Activated T-helper 9 cell treated with anti-CD3 and anti-CD28 coated beads, Interleukin-2, amount 50 U/mL, for 16 hours (primary cell): ENCODE measurements at regions not wholly inside any gene's neighbourhood (a gene's known extent, or its start where the extent isn't known, plus 50 kb on each side); places are given as distances from the start of the nearest gene placed in this dataset.

Source experiments
- DNase-seq: peaks from one replicate; pipeline ENCODE4 v3.0.0-alpha.2; 2020; ENCODE audit warnings: low read depth

DNA sequence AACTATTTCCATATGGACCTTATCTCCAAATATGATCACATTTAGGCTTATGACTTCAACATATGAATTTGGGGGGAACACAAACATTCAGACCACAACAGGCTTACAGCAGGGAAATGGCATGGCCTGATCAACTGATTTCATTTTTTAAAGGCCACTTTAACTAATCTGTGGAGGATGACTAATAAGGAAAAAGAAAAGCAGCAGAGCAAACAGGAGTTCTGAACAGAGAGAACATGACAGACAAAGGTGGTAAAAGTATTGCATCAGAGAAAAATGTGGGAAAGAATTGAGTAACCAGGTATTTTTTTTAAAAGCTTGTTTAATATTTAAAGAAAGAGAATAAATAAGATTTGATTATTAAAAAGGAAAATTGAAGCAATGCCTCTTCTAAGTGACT lies 366.1 kb upstream of the TMPO start:
- DNase-seq: no peak

DNA sequence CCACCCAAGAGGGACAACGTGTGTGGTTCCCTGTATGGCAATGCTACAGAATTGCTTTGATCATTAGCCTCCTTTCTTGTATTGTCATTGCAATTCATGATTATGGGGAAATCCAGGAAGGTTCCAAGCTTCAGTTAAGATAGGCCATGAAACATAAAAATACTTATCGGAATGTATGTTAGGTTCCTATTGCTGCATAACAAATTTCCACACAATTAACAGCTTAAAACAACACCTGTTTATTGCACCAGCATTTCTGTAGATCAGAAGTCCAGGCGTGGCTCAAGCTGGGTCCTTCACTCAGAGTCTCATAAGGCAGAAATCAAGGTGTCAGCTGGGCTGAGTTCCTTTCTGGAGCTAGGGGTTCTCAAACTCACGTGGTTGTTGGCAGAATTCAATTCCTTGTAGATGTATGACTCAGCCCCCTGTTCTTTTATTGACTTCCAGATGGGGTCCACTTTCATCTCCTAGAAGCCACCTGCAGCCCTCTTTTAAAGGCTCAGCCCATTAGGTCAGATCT lies 365.6 kb upstream of the TMPO start:
- DNase-seq: no peak

- no peak for DNase-seq
These were observed 364.2 kb upstream of the TMPO start for GRCh38 chr12:98151105-98151590.

DNA sequence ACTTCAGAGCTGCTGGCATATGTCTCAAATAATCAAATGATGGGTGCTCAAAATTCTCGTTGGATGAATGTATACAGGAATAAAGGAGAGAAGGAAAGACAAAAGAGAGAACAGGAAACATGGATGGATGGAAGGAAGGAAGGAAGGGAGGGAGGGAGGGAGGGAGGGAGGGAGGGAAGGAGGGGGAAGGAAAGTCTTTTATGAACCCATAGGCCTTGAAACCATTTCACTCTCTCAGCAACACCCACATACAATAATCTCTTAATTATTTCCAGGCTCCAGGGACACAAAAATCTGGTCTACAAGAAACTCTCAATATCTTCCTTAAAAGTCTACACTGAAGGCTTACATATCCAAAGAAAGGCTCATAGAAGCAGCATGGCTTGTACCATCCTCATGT lies 363.4 kb upstream of the TMPO start:
- no peak for DNase-seq

DNA sequence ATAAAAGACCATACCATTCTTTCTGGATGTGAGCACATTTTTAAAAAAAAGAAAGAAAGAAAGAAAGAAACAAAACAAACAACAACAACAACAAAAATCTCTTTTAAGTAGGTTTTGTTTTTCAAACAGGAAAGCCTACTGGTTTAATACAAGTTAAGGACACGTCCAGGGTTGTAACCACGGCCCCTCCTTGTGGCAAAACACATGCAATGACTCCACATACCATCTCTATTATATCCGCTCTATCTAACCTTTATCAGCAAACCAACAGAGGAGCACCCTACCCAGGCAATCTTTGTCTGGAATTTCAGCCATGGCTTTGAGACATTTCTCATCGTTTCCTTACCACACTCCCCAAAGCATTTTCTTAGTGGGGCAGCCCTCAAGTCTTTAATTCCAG lies 360.5 kb upstream of the TMPO start:
- no peak for DNase-seq

- no peak for DNase-seq
These were observed 358.7 kb upstream of the TMPO start for GRCh38 chr12:98156697-98157096.

GRCh38 chr12:98162906-98163678 lies 352.3 kb upstream of the TMPO start:
- DNase-seq: no peak

- DNase-seq: no peak
These were observed 343.1 kb upstream of the TMPO start for GRCh38 chr12:98172304-98172703.

GRCh38 chr12:98172801-98173200 lies 342.6 kb upstream of the TMPO start:
- no peak for DNase-seq

GRCh38 chr12:98173773-98174427 lies 341.5 kb upstream of the TMPO start:
- no peak for DNase-seq

- DNase-seq: no peak
These were observed 341.0 kb upstream of the TMPO start for GRCh38 chr12:98174428-98174809.

GRCh38 chr12:98178126-98178525 lies 337.3 kb upstream of the TMPO start:
- DNase-seq: no peak

- DNase-seq: no peak
These were observed 336.2 kb upstream of the TMPO start for GRCh38 chr12:98179151-98179550.

DNA sequence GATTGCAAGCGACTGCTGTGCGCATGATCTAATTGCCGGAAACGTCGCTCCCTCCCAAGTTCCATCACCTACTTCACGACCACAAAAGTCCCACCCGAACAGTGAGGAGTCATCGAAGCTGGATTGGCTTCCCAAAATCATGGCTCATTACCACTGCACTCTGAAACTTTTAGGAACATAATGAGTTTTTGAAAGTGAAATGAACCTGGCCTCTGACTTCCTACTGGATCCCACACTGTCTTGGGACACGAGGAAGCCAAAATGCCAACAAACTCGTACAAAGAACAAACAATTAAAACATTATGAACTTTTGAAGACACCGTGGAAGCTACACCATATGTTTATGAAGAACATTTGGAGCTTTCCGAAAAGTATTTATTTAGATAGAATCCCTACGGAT lies 334.8 kb upstream of the TMPO start:
- no peak for DNase-seq

DNA sequence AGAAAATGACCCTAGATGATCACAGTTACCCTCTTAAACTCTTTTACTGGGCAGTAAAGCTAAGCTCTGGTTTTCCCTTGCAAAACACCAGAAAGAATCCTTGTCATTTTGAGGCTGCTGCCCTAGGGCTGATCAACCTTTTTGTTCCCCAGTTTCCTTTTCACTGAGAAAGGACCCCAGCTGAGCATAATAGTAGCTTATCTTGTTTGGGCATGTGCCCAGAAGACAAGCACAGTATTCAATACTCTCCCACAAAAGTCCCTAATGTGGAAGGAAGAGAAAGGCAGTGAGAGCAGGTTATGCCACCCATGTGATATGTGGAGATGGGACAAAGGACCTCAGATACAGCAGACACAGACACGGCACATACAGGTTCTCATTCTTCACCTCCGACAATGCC lies 332.6 kb upstream of the TMPO start:
- no peak for DNase-seq

DNA sequence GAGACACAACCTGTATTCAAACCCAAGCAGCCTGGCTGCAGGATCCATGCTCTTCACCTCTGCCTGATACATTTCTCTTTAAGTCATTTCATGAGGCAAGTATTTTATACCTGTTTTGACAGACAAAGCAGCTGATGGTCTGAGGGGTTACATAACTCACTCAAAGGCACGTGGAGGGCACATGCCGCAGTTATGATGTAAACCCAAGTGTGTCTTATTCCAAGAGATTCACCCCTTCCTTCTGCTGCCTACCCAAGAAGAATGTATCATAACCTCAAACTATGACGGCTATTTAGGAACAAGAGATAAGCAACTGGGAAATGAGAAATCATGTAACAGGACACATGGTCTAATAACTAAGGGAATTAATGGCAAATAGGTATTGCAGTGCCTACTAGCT lies 329.8 kb upstream of the TMPO start:
- no peak for DNase-seq

DNA sequence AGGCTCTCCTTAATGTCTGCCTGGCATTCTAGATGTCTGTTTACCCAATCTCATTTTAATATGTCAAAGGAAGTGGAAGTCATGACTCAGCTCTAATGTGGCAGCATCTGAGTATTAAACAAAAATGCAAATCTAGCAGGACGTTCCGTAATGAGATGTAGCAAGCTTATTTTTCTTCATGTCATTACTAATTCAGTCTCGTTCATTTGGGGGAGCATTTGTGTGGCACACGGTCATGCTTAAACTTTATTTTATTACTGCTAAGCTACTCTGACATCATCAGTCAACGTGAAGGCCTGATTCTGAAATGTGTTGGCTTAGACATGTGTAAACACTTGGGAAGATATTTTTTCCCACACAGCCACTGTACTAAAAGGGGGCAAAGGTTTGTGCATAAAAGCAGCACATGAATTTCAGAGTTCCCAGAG lies 326.7 kb upstream of the TMPO start:
- DNase-seq: no peak

- DNase-seq: no peak
These were observed 320.8 kb upstream of the TMPO start for GRCh38 chr12:98194591-98194990.

DNA sequence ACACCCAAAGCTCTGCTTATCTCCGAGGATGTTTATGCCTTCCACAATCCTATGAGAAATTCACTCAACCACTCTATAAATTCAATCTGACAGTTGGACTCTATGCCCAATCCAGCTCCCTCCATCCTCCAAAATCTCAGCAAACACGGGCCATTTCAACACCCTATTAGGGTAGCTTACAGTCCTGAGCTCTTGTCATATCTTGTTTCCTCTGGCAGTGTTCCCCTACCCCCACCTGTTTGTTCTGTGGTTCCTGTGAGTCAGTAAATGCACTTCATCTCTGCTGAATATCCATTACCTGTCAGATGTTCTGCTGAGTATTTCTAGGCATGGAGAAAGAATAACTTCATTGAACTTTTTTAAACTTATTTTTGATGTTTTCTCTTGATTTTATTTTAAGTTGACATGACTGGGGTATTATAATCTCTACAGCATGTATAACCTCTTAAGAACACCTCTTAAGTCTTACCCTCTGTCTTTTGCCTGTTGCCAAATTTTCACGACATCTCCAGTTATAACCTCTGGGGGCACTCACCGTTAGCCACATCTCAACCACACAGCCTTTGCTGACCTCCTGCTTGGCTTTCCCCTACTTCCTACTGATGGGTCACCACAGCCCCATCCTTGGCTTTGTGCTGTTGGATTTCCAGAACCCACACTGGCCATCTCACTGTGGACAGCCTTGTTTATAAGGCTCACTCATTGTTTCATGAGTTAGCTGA lies 317.0 kb upstream of the TMPO start:
- no peak for DNase-seq

DNA sequence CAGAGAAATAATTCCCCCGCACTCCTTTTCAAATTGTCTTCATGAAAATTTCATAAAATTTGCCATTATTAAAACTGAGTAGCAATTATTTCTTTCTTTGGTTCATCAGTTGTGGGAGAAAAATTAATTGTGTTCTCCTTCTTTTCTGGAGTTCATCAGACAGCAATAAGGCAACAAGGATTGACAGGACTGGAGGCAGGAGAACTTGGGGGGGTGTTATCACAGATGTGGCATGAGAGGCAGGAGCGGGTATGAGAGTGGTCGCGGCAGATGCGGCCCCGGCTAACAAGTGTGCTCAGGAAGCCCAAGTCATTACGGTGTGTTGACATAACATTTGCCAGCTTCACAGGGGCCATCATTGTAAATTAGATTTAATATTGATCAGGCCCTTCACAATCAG lies 306.6 kb upstream of the TMPO start:
- DNase-seq: no peak

GRCh38 chr12:98211909-98212695 lies 303.3 kb upstream of the TMPO start:
- DNase-seq: no peak

DNA sequence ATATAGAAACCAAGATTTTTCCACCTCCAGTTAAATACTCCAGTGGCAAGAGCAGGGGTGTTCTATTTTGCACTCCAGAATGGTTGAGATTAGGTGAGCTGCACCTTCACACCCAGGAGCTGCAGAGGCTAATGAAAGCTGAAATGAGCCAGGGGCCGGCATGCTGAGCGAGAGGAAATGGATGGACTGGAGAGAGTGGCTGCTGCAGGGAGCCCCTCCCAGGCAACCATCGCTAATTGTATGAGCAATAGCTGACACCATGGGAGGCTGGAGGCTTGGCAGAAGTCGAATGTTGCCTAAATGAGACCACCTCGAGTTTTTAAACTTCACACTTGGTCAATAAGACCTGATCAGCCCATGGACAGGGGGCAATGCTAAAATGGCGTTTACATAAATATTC lies 301.8 kb upstream of the TMPO start:
- no peak for DNase-seq
